GM18870 (cell line): ENCODE measurements at regions not wholly inside any gene's neighbourhood (a gene's known extent, or its start where the extent isn't known, plus 50 kb on each side); places are given as distances from the start of the nearest gene placed in this dataset.

ENCODE experiments used
- ATAC-seq: cut with Tn5 transposase; IDR thresholded peaks from one replicate; pipeline ENCODE4 v1.9.1; 2021; ENCODE audit warnings: moderate library complexity; ENCODE audit not compliant: unreplicated experiment

- ATAC-seq = no peak
Observed at GRCh38 chr7:121575194-121575765, 179.2 kb upstream of the FAM3C start.

DNA sequence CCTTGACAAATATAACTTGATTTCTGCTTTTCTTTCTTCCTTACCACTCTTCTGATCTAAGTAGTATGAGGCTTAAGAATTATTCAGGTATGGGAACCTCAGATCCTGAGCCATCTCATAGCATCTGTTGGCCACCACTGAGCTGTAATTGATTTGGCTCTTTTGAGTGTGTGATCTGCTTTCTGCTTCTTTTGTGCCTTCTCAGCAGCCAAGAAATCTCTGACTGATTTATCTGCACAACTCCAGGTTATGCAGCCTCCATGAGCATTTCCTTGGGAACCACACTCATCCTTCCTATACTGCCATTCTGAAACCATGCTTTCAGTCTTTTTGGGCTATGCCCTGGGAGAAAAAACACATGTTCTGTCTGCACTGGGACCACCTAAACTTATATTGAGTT is 178.0 kb upstream of the FAM3C start:
- no peak for ATAC-seq

GRCh38 chr7:121572615-121573014 is 176.5 kb upstream of the FAM3C start:
- ATAC-seq = no peak

- ATAC-seq = no peak
Observed at GRCh38 chr7:121570365-121570764, 174.3 kb upstream of the FAM3C start.

- no peak for ATAC-seq
Observed at GRCh38 chr7:121563177-121563576, 167.1 kb upstream of the FAM3C start.

DNA sequence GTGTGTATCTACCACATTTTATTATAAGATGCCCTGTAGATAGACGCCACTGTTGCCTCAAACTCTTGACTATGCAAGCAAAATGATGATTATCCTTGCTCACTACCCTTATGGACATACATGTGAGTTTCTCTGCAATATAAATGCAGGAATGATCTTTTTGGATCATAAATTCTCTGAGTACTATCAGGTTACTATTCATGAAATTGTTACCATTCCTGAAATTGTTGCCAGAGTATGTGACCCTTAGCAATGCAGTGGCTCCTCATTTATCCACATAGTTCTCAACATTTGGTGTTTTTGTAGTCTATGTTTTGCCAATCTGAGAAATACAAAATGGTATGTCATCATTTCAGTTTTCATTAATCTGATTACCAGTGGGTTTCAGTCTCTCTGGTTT is 166.2 kb upstream of the FAM3C start:
- no peak for ATAC-seq

- ATAC-seq = no peak
Observed at GRCh38 chr7:121561717-121562116, 165.6 kb upstream of the FAM3C start.

DNA sequence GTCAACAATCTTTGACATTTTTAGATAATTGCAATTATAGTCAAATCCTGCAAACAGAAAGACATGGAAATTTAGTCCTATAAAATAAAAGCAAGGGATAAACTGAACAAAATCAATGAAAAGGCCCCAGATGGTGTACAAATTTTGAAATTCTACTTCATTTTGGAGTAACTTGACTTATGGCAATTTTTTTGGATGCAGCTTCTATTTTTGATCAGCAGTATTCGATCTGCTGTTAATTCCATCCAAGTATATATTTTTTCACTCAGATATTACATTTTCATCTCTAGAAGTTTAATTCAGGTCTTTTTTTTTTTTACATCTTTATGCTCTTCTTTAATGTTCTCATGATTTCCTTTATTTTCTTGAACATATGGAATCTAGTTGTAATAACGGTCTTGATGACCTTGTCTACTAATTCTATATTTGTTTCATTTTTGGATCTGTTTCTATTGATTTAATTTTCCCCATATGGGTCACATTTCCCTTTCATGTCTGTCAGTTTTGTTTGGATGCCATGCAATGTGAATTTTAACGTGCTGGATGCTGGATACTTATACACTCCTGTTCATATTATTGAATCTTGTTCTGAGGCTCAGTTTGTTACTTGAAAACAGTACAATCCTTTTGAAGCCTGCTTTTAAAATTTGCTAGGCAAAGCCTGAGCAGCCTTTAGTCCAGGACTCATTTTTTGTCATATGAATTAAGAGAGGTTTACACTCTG is 164.3 kb upstream of the FAM3C start:
- no peak for ATAC-seq

DNA sequence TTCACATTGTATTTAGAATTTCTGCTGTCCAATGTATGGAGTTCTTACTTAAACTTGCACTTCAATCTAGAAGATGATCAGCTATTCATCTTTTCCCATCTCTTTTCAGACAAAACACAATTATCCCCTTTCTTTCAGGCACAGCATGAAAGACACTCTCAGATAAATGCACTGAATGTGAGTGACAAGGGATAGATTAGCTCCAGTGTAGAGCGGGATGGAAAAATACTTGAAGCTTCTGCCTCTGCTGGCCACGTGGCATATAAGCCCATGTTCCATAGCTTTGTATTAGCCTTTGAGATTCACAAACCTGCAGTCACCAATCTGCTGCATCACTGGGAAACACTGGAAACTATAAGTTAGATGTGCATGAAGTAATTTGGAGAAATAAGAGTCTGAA is 162.2 kb upstream of the FAM3C start:
- ATAC-seq = no peak

GRCh38 chr7:121557034-121557892 is 161.2 kb upstream of the FAM3C start:
- ATAC-seq = no peak

DNA sequence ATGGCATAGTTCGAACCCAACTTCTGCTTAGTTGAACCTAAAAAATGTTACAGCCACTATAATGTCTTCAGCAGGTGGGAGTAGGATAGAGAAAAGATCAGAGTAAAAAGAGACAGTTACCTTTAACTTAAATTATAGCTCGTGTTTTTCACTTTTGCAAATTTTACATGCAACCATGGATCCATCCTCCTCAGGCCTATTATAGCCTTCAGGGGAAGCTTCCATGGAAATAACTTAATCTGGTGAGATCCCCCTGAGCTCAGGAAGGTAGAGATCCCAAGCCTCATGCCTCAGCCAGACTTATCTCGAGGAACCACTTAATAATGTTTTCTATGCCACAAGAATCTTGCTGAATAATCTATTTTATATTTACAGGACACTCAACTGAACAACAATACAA is 159.4 kb upstream of the FAM3C start:
- ATAC-seq = no peak

DNA sequence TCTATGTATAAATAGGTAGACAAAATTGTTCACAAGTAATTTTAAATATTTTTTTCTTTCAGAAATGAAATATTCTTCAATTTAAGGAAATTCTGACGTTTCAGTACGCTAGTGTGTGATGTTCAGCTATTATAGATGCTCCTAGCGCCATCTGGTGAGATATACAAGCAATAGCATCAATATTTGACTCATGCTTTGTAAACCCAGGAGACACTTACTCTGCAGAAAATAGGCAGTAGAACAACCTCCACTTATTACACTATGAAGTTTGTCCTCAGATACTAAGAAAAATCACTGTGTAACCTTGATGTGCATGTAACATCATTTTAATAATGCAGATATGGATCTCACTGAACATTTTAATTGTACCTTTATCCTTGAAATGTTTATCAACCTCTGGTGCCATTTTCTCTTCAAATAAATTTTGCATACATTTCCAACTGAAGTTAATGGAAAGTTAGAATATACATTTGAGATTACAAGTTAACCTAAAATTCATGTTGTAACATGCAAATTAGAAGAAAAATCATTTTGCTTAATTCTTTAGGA is 151.5 kb upstream of the FAM3C start:
- ATAC-seq = peak; percentile 68

DNA sequence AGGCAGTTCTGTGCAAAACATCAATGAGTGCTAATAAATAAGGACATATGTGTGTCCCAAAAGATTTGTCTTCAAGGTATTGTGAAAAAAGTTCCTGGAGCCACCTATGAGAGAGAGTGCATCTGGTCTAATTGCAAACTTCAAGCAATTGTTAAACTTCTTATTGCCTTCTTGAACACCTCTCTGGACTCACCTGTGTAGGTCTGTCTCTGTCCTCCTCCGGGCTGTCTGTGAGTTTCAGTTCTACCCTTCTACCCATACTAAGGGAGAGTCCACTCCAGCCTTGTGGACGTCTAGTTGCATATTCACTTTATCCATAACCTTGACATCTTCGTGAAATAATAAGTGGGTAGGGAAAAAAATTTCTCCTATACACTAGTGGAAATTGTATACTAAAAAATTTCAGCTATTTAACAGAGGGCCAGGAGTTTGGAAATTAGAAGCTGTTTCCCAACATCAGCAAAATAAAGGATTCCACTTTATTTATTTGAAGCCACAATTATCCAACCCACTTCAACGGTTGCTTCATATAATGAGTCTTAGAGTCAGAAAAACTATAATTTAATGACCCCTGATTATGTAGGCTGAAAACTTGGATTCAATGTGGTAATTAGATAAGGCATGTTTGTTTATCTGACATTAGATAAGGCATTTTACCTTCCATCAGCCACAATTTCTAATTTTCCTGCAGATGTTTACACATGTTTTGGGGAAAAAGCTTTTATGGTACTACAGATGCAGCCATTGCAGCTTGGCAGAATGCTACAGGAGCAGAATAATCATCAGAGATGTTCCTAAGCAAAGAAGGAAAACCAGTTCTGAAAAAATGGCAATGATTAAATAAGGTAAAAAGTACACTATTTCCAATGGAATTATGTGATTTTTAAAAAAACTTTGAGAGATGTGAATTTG is 150.8 kb upstream of the FAM3C start:
- ATAC-seq = no peak

DNA sequence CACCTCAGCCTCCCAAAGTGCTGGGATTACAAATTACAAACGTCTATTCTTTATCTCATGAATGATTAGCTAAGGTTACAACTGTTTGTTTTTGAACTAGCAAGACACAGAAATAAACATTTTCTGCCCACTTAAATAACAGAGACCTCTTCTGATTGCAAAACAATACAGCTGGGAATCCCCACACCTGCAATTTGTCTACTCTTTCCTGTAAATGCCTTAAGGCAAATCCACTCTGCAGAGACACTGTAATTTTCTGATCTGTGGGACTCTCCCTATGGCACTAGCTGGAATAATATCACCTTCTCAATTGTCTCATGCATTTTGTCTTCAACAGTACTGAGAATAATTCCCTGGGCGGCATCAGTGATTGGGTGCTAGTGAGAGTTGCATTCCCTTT is 149.3 kb upstream of the FAM3C start:
- ATAC-seq = no peak

- peak; percentile 84 for ATAC-seq
Observed at GRCh38 chr7:121544726-121545125, 148.6 kb upstream of the FAM3C start.

GRCh38 chr7:121544238-121544637 is 148.1 kb upstream of the FAM3C start:
- ATAC-seq = no peak

- no peak for ATAC-seq
Observed at GRCh38 chr7:121541457-121541856, 145.3 kb upstream of the FAM3C start.

GRCh38 chr7:121540138-121540537 is 144.0 kb upstream of the FAM3C start:
- no peak for ATAC-seq

DNA sequence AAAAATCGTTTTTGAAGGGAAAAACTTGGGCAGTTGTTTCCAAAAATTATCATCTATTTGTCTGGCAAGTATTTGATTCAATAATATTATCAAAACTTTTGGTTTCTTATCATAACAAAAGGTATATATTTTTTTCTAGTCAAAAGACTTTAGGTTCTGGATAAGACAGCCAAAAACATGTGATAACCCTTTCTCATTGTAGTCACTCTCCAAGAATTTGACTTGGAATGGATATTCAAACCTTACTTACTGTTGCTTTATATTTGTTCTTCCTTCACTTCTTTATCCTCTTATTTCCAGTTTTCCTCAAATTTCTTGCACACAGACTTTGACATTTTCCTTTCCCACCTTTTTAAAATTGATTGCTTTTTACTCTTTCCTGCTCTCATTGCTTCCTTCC is 140.9 kb upstream of the FAM3C start:
- ATAC-seq = no peak

GRCh38 chr7:121531175-121532070 is 135.3 kb upstream of the FAM3C start:
- no peak for ATAC-seq
